ENCODE measurements at regions not wholly inside any gene's neighbourhood (a gene's known extent, or its start where the extent isn't known, plus 50 kb on each side); places are given as distances from the start of the nearest gene placed in this dataset.

DNA sequence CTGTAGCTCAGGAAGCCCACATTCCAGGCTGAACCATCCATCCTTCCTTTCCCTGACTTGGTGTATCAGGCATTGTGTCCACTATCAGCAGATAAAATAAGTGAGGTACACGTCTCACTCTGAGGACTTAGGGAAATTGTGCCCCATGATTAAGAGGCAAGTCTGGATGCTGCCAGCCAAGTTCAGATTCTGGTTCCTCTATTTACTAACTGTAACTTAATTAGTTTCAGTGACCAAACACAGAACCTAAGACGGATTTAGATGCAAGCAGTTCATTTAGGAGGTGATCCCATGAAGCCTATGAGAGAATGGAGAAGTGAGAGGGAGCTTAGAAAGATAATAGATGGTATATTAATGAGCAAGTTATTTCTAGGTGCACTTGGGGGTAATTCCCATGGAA, 56.6 kb upstream of the PACRGL start:
- TF ChIP-seq, protein P1, sequence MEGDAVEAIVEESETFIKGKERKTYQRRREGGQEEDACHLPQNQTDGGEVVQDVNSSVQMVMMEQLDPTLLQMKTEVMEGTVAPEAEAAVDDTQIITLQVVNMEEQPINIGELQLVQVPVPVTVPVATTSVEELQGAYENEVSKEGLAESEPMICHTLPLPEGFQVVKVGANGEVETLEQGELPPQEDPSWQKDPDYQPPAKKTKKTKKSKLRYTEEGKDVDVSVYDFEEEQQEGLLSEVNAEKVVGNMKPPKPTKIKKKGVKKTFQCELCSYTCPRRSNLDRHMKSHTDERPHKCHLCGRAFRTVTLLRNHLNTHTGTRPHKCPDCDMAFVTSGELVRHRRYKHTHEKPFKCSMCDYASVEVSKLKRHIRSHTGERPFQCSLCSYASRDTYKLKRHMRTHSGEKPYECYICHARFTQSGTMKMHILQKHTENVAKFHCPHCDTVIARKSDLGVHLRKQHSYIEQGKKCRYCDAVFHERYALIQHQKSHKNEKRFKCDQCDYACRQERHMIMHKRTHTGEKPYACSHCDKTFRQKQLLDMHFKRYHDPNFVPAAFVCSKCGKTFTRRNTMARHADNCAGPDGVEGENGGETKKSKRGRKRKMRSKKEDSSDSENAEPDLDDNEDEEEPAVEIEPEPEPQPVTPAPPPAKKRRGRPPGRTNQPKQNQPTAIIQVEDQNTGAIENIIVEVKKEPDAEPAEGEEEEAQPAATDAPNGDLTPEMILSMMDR (conservative IDR thresholded peaks at IDR 0.05; ENCODE audit: low read depth, low read length): no peak
- TF ChIP-seq EZH2 (IDR thresholded peaks at IDR 0.05; ENCODE audit: low read length, unreplicated experiment): no peak
- no peak for TF ChIP-seq EZH2phosphoT487 (IDR thresholded peaks at IDR 0.05; ENCODE audit: borderline replicate concordance, low read length)
